Karpas-422 (cell line): ENCODE measurements at regions not wholly inside any gene's neighbourhood (a gene's known extent, or its start where the extent isn't known, plus 50 kb on each side); places are given as distances from the start of the nearest gene placed in this dataset.

ENCODE experiments used
- DNase-seq: peaks from one replicate; pipeline ENCODE4 v3.0.0-alpha.2; 2015
- H2AFZ ChIP-seq: fragments of 200-600 bp; sonication (generic); 2 replicates; pipeline ENCODE4 v1.6.1; 2014; ENCODE audit warnings: antibody characterized with exemption, low read length, mixed read lengths
- H3K27ac ChIP-seq: fragments of 200-600 bp; sonication (generic); 2 replicates; pipeline ENCODE4 v1.5.1; 2014; ENCODE audit warnings: mild to moderate bottlenecking, low read length, moderate library complexity
- H3K27me3 ChIP-seq: fragments of 200-600 bp; sonication (generic); 2 replicates; pipeline ENCODE4 v1.6.1; 2014; ENCODE audit warnings: low read length, mixed read lengths
- H3K36me3 ChIP-seq: fragments of 200-600 bp; sonication (generic); 2 replicates; pipeline ENCODE4 v1.6.1; 2014; ENCODE audit warnings: low read length, mixed read lengths; ENCODE audit not compliant: insufficient read depth
- H3K4me1 ChIP-seq: fragments of 200-600 bp; sonication (generic); 2 replicates; pipeline ENCODE4 v1.6.1; 2014; ENCODE audit warnings: mild to moderate bottlenecking, low read length, mixed read lengths
- H3K4me2 ChIP-seq: fragments of 200-600 bp; sonication (generic); 2 replicates; pipeline ENCODE4 v1.6.1; 2014; ENCODE audit warnings: low read length, low read depth, mild to moderate bottlenecking; ENCODE audit not compliant: poor library complexity, severe bottlenecking
- H3K4me3 ChIP-seq: fragments of 200-600 bp; sonication (generic); 2 replicates; pipeline ENCODE4 v1.5.1; 2014; ENCODE audit warnings: mild to moderate bottlenecking, antibody characterized with exemption, low read length, mixed read lengths
- H3K79me2 ChIP-seq: fragments of 200-600 bp; sonication (generic); 2 replicates; pipeline ENCODE4 v1.6.1; 2014; ENCODE audit warnings: mild to moderate bottlenecking, low read length, mixed read lengths
- H3K9ac ChIP-seq: fragments of 200-600 bp; sonication (generic); 2 replicates; pipeline ENCODE4 v1.6.0; 2014; ENCODE audit warnings: low read length
- H3K9me2 ChIP-seq: fragments of 200-600 bp; sonication (generic), shearing (Covaris generic); replicated peaks from 2 replicates; pipeline ENCODE4 v1.6.0; 2014; ENCODE audit warnings: mild to moderate bottlenecking, low read length, moderate library complexity; ENCODE audit not compliant: insufficient read depth
- H3K9me3 ChIP-seq: fragments of 300-700, 200-600 bp; sonication (generic); 2 replicates; pipeline ENCODE4 v1.6.1; 2014; ENCODE audit warnings: low read length, mixed read lengths
- H4K20me1 ChIP-seq: fragments of 200-600 bp; sonication (generic); 2 replicates; pipeline ENCODE4 v1.6.1; 2014; ENCODE audit warnings: mild to moderate bottlenecking, antibody characterized with exemption, low read length, low read depth; ENCODE audit not compliant: insufficient read depth

DNA sequence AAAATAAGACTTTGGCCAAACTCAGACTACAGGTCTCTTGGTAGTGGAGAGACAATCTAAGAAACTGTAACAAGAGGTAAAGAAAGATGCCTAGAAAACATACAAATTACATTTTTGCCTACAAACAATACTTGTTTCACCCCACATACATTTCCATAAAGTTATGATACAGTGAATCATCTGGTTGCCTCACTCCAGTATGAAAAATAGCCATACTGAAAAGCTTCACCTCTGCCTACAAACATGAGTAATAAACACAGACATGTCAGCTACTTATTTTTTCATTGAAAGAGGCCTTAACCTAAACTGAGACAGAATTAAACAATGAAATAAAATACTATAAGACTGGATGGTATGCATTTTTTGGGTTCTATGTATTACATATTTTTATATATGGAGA, 1463.0 kb downstream of the FAM181B start:
- Histone ChIP-seq H3K27ac (no peak overlapping the region), H3K4me3 (no peak overlapping the region), H3K4me1 (no peaks in the 10 kb centered on the region), H3K79me2 (no peaks in the 10 kb centered on the region), H4K20me1 (no peaks in the 10 kb centered on the region), H3K4me2 (no peak overlapping the region), H3K36me3 (no peaks in the 10 kb centered on the region), H3K9me3 (peaks cover 8% of the 10 kb centered on the region; the same call in 1 of the 2 replicates), H3K27me3 (no peaks in the 10 kb centered on the region), H3K9ac (no peak overlapping the region), H3K9me2 (no peaks in the 10 kb centered on the region), H2AFZ (no peak overlapping the region)
- no peak for DNase-seq

DNA sequence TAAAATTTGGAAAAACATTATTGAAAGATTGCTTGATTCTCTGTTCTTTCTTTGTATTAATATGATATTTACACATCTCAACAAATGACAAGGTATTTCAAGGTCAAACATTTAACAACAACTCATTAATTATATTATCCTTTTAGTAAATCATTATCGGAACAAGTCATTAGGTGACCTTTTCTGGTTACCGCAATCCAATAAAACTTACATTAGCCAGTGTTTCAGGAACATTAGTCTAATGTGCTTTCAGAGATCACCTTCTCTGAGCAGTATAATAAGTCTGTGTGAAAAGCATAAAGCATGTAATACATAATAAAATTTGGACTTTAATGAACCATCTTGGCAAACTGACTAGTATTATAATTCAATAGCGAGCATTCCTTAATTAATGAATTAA, 1466.4 kb downstream of the FAM181B start:
- H3K79me2 ChIP-seq = no peaks in the 10 kb centered on the region
- H3K9me2 ChIP-seq = no peaks in the 10 kb centered on the region
- H3K9me3 ChIP-seq = peaks cover 8% of the 10 kb centered on the region; the same call in 1 of the 2 replicates
- H3K4me2 ChIP-seq = no peak overlapping the region
- H3K36me3 ChIP-seq = no peaks in the 10 kb centered on the region
- H3K9ac ChIP-seq = no peak overlapping the region
- H3K4me3 ChIP-seq = no peak overlapping the region
- H3K4me1 ChIP-seq = no peaks in the 10 kb centered on the region
- DNase-seq = no peak
- H3K27ac ChIP-seq = no peak overlapping the region
- H3K27me3 ChIP-seq = no peaks in the 10 kb centered on the region
- no peak overlapping the region for H2AFZ ChIP-seq
- no peaks in the 10 kb centered on the region for H4K20me1 ChIP-seq

DNA sequence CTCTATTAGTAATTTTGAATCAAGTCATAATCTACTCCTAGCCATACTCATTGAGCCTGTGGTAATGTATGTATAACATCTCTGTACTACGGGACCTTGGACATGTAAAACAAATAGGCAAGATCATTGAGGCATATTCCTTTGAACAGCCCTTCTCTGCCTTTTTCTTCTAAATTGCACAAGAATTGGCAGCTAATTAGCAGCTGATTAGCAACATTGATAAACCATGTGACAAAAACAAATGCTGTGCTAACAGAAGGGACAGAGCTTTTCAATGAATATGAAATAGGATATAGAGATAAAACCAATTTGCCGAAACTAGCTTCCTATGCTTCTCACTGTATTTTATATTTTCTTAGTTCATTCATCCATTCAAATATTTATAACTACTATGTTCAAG, 1474.2 kb downstream of the FAM181B start:
- no peak overlapping the region for H3K4me3 ChIP-seq
- no peak overlapping the region for H3K4me2 ChIP-seq
- no peaks in the 10 kb centered on the region; the same call in 1 of the 2 replicates for H3K9me3 ChIP-seq
- H3K27me3 ChIP-seq = no peaks in the 10 kb centered on the region
- no peak for DNase-seq
- no peak overlapping the region for H3K27ac ChIP-seq
- H3K36me3 ChIP-seq = no peaks in the 10 kb centered on the region
- no peaks in the 10 kb centered on the region for H3K79me2 ChIP-seq
- no peaks in the 10 kb centered on the region for H3K9me2 ChIP-seq
- H3K9ac ChIP-seq = no peak overlapping the region
- no peaks in the 10 kb centered on the region for H3K4me1 ChIP-seq
- H4K20me1 ChIP-seq = no peaks in the 10 kb centered on the region
- no peak overlapping the region for H2AFZ ChIP-seq

- no peaks in the 10 kb centered on the region for H3K27me3 ChIP-seq
- no peaks in the 10 kb centered on the region for H3K4me1 ChIP-seq
- no peaks in the 10 kb centered on the region for H3K36me3 ChIP-seq
- no peak for DNase-seq
- H3K27ac ChIP-seq = no peak overlapping the region
- H3K9me2 ChIP-seq = no peaks in the 10 kb centered on the region
- no peaks in the 10 kb centered on the region for H4K20me1 ChIP-seq
- H3K79me2 ChIP-seq = no peaks in the 10 kb centered on the region
- H3K9me3 ChIP-seq = no peaks in the 10 kb centered on the region; the same call in 1 of the 2 replicates
- H3K4me2 ChIP-seq = no peak overlapping the region
- H3K4me3 ChIP-seq = no peak overlapping the region
- no peak overlapping the region for H2AFZ ChIP-seq
- no peak overlapping the region for H3K9ac ChIP-seq
Observed at GRCh38 chr11:81255895-81256294, 1477.8 kb downstream of the FAM181B start.

GRCh38 chr11:81253244-81253643, 1480.4 kb downstream of the FAM181B start:
- Histone ChIP-seq H3K36me3 (no peaks in the 10 kb centered on the region), H4K20me1 (no peaks in the 10 kb centered on the region), H3K9ac (no peak overlapping the region), H3K79me2 (no peaks in the 10 kb centered on the region), H3K4me3 (no peak overlapping the region), H3K27me3 (no peaks in the 10 kb centered on the region), H3K27ac (no peak overlapping the region), H3K9me3 (no peaks in the 10 kb centered on the region; the same call in 1 of the 2 replicates), H3K9me2 (no peaks in the 10 kb centered on the region), H2AFZ (no peak overlapping the region), H3K4me1 (no peaks in the 10 kb centered on the region), H3K4me2 (no peak overlapping the region)
- no peak for DNase-seq

DNA sequence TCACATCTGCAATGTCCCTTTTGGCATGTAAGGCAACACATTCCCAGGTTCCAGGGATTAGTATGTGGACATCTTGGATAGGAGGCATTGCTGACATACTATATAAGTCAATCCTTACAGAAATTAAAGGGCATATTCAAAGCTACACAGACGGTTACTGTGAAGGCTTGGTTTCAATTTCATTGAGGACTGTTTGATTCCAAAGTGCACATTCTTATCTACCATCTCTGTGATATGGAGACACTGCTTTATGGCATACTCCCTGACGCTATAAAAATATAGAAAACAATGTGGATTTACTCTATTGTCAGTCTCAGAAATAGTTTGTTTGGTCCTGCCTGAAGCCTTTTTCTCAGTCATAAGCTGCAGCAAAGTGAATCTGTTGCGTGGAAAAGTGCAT, 1486.7 kb downstream of the FAM181B start:
- no peak overlapping the region for H3K4me3 ChIP-seq
- H3K79me2 ChIP-seq = no peaks in the 10 kb centered on the region
- no peaks in the 10 kb centered on the region for H3K4me1 ChIP-seq
- no peaks in the 10 kb centered on the region for H3K9me3 ChIP-seq
- DNase-seq = no peak
- no peaks in the 10 kb centered on the region for H3K36me3 ChIP-seq
- H3K27ac ChIP-seq = no peak overlapping the region
- no peak overlapping the region for H3K4me2 ChIP-seq
- H3K27me3 ChIP-seq = no peaks in the 10 kb centered on the region
- no peaks in the 10 kb centered on the region for H4K20me1 ChIP-seq
- H2AFZ ChIP-seq = no peak overlapping the region
- no peaks in the 10 kb centered on the region for H3K9me2 ChIP-seq
- H3K9ac ChIP-seq = no peak overlapping the region

DNA sequence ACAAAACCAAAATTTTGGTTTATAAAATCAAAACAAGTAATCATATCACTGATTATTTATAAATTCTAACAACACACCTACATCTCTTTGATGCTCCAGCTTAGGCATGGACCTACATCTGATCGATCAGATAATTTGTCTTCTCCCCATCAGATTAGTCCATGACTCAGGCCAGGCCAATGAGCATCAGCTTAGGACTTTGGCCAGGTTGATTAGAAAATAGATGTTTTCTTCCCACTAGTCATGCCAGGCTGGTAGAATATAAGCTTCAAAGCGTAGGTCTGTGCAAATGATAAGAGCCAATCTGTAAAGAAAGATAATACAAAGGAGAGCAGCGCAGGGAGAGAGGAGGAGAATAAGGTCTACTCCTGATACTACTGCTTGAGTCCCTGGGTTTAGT, 1487.9 kb downstream of the FAM181B start:
- no peaks in the 10 kb centered on the region for H3K9me3 ChIP-seq
- no peak overlapping the region for H3K27ac ChIP-seq
- no peaks in the 10 kb centered on the region for H3K36me3 ChIP-seq
- H2AFZ ChIP-seq = no peak overlapping the region
- no peaks in the 10 kb centered on the region for H3K79me2 ChIP-seq
- no peak overlapping the region for H3K4me3 ChIP-seq
- no peaks in the 10 kb centered on the region for H4K20me1 ChIP-seq
- no peak overlapping the region for H3K4me2 ChIP-seq
- H3K9me2 ChIP-seq = no peaks in the 10 kb centered on the region
- H3K27me3 ChIP-seq = no peaks in the 10 kb centered on the region
- H3K9ac ChIP-seq = no peak overlapping the region
- no peak for DNase-seq
- no peaks in the 10 kb centered on the region for H3K4me1 ChIP-seq

- H3K27me3 ChIP-seq = no peaks in the 10 kb centered on the region
- DNase-seq = no peak
- H3K79me2 ChIP-seq = no peaks in the 10 kb centered on the region
- no peaks in the 10 kb centered on the region for H4K20me1 ChIP-seq
- no peaks in the 10 kb centered on the region for H3K9me2 ChIP-seq
- no peaks in the 10 kb centered on the region for H3K9me3 ChIP-seq
- H3K4me3 ChIP-seq = no peak overlapping the region
- no peak overlapping the region for H3K4me2 ChIP-seq
- H3K4me1 ChIP-seq = no peaks in the 10 kb centered on the region
- H3K9ac ChIP-seq = no peak overlapping the region
- H3K36me3 ChIP-seq = no peaks in the 10 kb centered on the region
- H3K27ac ChIP-seq = no peak overlapping the region
- H2AFZ ChIP-seq = no peak overlapping the region
Observed at GRCh38 chr11:81241672-81242275, 1491.9 kb downstream of the FAM181B start.

DNA sequence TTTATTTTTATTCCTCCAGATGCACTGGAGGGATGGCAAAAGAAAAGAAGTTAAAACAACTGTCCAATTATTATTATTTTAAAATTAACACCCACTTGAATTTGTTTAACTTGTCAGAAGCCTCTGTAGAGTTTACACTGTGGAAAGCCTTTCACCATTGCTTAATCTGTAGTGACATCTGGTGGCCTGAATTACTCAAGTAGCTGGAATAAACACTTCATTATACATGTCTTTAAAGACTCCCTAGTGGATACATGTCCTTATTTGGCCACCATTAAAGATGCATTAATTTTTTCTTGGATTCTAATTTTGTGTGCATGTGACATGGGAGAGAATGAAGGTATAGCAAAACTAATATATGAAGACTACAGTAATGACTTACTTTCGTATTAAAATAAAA, 1496.5 kb downstream of the FAM181B start:
- no peaks in the 10 kb centered on the region for H3K27me3 ChIP-seq
- no peaks in the 10 kb centered on the region for H4K20me1 ChIP-seq
- H3K79me2 ChIP-seq = no peaks in the 10 kb centered on the region
- no peak overlapping the region for H3K27ac ChIP-seq
- no peaks in the 10 kb centered on the region for H3K4me1 ChIP-seq
- no peak overlapping the region for H3K4me2 ChIP-seq
- H3K4me3 ChIP-seq = no peak overlapping the region
- no peaks in the 10 kb centered on the region for H3K9me3 ChIP-seq
- no peaks in the 10 kb centered on the region for H3K9me2 ChIP-seq
- H3K9ac ChIP-seq = no peak overlapping the region
- DNase-seq = peak; percentile 84
- H2AFZ ChIP-seq = no peak overlapping the region
- H3K36me3 ChIP-seq = no peaks in the 10 kb centered on the region
